Mesenchymal stem cell (in vitro differentiated cells and primary cell): ENCODE measurements at regions not wholly inside any gene's neighbourhood (a gene's known extent, or its start where the extent isn't known, plus 50 kb on each side); places are given as distances from the start of the nearest gene placed in this dataset.
A peak's percentile ranks its signal among the peaks of the same experiment; 100 is the strongest.

Source experiments
- DNase-seq: peaks from one replicate; pipeline ENCODE4 v3.0.0-alpha.2; 2013
- H2AFZ ChIP-seq: one replicate; pipeline ENCODE4 v1.6.1; 2013; ENCODE audit warnings: low read depth, mild to moderate bottlenecking, control low read depth, inconsistent platforms, low read length, moderate library complexity
- H2AK5ac ChIP-seq: 2 replicates; pipeline ENCODE4 v1.6.1; 2013; ENCODE audit warnings: low read length, moderate library complexity, mild to moderate bottlenecking, inconsistent platforms; ENCODE audit not compliant: severe bottlenecking
- H2BK120ac ChIP-seq: one replicate; pipeline ENCODE4 v1.6.1; 2013; ENCODE audit warnings: low read depth, mild to moderate bottlenecking, inconsistent platforms, low read length, moderate library complexity
- H2BK12ac ChIP-seq, 2 experiments: one replicate each; pipeline ENCODE4 v1.6.1; 2013; ENCODE audit warnings: inconsistent platforms in 2 of 2, low read length in 2 of 2, mild to moderate bottlenecking in 2 of 2, moderate library complexity in 2 of 2, control low read depth in 1 of 2
- H2BK15ac ChIP-seq: one replicate; pipeline ENCODE4 v1.6.1; 2013; ENCODE audit warnings: mild to moderate bottlenecking, low read depth, inconsistent platforms; ENCODE audit not compliant: poor library complexity, severe bottlenecking
- H2BK5ac ChIP-seq: 2 replicates; pipeline ENCODE4 v1.6.1; 2013; ENCODE audit warnings: low read depth, mild to moderate bottlenecking, low read length, control low read depth, inconsistent platforms; ENCODE audit not compliant: poor library complexity, severe bottlenecking
- H3K14ac ChIP-seq, 2 experiments: one replicate each; pipeline ENCODE4 v1.6.1; 2013; ENCODE audit warnings: inconsistent platforms in 2 of 2, low read length in 2 of 2, control low read depth in 1 of 2, mild to moderate bottlenecking in 1 of 2, moderate library complexity in 1 of 2
- H3K18ac ChIP-seq, 2 experiments: one replicate each; pipeline ENCODE4 v1.6.1; 2013; ENCODE audit warnings: inconsistent platforms in 2 of 2, low read length in 2 of 2, control low read depth in 1 of 2, low read depth in 1 of 2, mild to moderate bottlenecking in 1 of 2
- H3K23ac ChIP-seq, 2 experiments: one replicate each; pipeline ENCODE4 v1.6.1; 2013; ENCODE audit warnings: inconsistent platforms in 2 of 2, low read length in 2 of 2, mild to moderate bottlenecking in 2 of 2, moderate library complexity in 2 of 2, control low read depth in 1 of 2
- H3K27ac ChIP-seq: 2 replicates; pipeline ENCODE4 v1.5.1; 2013; ENCODE audit warnings: mild to moderate bottlenecking, moderate library complexity, low read length, control low read depth, inconsistent platforms; ENCODE audit not compliant: poor library complexity, severe bottlenecking
- H3K27me3 ChIP-seq, 2 experiments: 2 replicates each; pipeline versions ENCODE4 v1.6.1 to v1.7.0; 2013; ENCODE audit warnings: low read length in 2 of 2, mild to moderate bottlenecking in 2 of 2, moderate library complexity in 2 of 2, control low read depth in 1 of 2, inconsistent platforms in 1 of 2; ENCODE audit not compliant: control insufficient read depth in 1 of 2, insufficient read depth in 1 of 2
- H3K36me3 ChIP-seq, 2 experiments: 2 replicates each; pipeline versions ENCODE4 v1.6.1 to v1.7.0; 2013; ENCODE audit warnings: low read length in 2 of 2, control low read depth in 1 of 2, inconsistent platforms in 1 of 2, low read depth in 1 of 2, mild to moderate bottlenecking in 1 of 2; ENCODE audit not compliant: insufficient read depth in 2 of 2, control insufficient read depth in 1 of 2
- H3K4ac ChIP-seq, 2 experiments: one replicate each; pipeline ENCODE4 v1.6.1; 2013; ENCODE audit warnings: inconsistent platforms in 2 of 2, low read length in 2 of 2, mild to moderate bottlenecking in 2 of 2, moderate library complexity in 2 of 2, control low read depth in 1 of 2, low read depth in 1 of 2
- H3K4me1 ChIP-seq: 2 replicates; pipeline ENCODE4 v1.6.1; 2013; ENCODE audit warnings: low read depth, low read length, control low read depth; ENCODE audit not compliant: control insufficient read depth, insufficient read depth
- H3K4me2 ChIP-seq: 2 replicates; pipeline ENCODE4 v1.6.1; 2013; ENCODE audit warnings: low read length, mild to moderate bottlenecking, inconsistent platforms; ENCODE audit not compliant: poor library complexity, severe bottlenecking
- H3K4me3 ChIP-seq, 2 experiments: 2 replicates each; pipeline versions ENCODE4 v1.5.1 to v1.7.0; 2013; ENCODE audit warnings: low read length in 2 of 2, mild to moderate bottlenecking in 2 of 2, control low read depth in 1 of 2, low read depth in 1 of 2; ENCODE audit not compliant: insufficient read depth in 1 of 2
- H3K79me1 ChIP-seq: replicated peaks from 2 replicates; pipeline ENCODE4 v1.6.1; 2013; ENCODE audit warnings: mild to moderate bottlenecking, control low read depth, low read length, inconsistent platforms; ENCODE audit not compliant: poor library complexity, severe bottlenecking
- H3K9ac ChIP-seq: 2 replicates; pipeline ENCODE4 v1.7.0; 2013; ENCODE audit warnings: mild to moderate bottlenecking, low read length, moderate library complexity
- H3K9me3 ChIP-seq: 2 replicates; pipeline ENCODE4 v1.7.0; 2013; ENCODE audit warnings: mild to moderate bottlenecking, low read length; ENCODE audit not compliant: control insufficient read depth
- H4K8ac ChIP-seq: one replicate; pipeline ENCODE4 v1.6.1; 2013; ENCODE audit warnings: inconsistent platforms, mild to moderate bottlenecking, low read length, moderate library complexity
- H4K91ac ChIP-seq: one replicate; pipeline ENCODE4 v1.6.1; 2013; ENCODE audit warnings: mild to moderate bottlenecking, low read length, inconsistent platforms
- WGBS: methylation state at CpG from one replicate; pipeline ENCODE4 v1.1.7; 2013; ENCODE audit warnings: mixed read lengths; 5-methylcytosine and 5-hydroxymethylcytosine counted together

DNA sequence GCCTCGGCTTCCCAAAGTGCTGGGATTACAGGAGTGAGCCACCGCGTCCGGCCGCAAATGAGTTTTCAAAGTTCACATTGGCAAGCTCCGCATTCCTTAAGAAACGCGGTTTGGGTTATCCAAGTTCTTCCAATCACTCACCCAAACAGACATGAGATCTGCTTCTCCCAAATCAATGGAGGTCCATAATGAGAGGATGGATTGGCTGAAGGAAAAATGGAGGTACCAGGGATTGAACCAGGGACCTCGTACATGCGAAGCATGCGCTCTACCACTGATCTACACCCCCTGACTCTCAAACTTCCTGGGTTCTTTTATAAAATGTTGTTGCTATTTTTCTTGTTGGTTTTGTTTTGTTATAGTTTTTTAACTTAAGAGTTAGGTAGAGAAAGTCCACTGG is 170.0 kb downstream of the GPX5 start:
- Histone ChIP-seq H4K91ac (no peak overlapping the region), H3K23ac (no peak overlapping the region), H3K36me3 (no peaks in the 10 kb centered on the region), H3K9me3 (no peaks in the 10 kb centered on the region), H3K9ac (no peak overlapping the region), H2BK120ac (no peak overlapping the region), H3K4me1 (no peaks in the 10 kb centered on the region), H3K18ac (no peak overlapping the region), H3K4me2 (no peak overlapping the region), H2AFZ (no peak overlapping the region), H3K79me1 (no peaks in the 10 kb centered on the region), H2BK15ac (no peak overlapping the region), H2BK5ac (no peak overlapping the region), H3K4ac (no peak overlapping the region), H3K27me3 (peaks cover 42 to 54% of the 10 kb centered on the region in 2 experiments), H2BK12ac (no peak overlapping the region), H3K14ac (no peak overlapping the region), H3K4me3 (peak overlapping the region in 1 of 2 experiments; percentile 54), H2AK5ac (no peak overlapping the region), H4K8ac (no peak overlapping the region), H3K27ac (no peak overlapping the region)
- no peak for DNase-seq
- 98% methylated on average over 5 of the region's 11 CpGs for WGBS

DNA sequence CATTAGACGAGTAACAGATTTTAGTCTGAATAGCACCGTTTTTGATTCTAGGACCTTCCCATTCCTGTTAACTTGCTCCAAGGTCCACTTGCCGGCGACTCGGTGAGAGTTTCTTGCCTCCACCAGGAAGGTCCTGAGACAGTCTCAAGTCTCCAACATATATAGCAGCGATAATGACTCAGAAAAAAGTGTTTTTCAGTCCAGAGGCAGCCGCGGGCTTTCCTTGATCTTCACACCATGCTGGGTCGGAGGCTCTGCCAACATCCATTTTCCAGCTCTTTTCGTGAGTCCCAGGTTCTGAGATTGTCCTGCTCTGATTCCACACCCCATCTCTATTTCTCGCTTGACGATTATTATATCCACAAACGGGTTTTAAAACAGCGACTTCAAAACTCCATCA is 170.5 kb downstream of the GPX5 start:
- 64% methylated on average over 14 of the region's 14 CpGs for WGBS
- Histone ChIP-seq H2AFZ (no peak overlapping the region), H3K9me3 (no peaks in the 10 kb centered on the region), H2AK5ac (no peak overlapping the region), H3K23ac (no peak overlapping the region), H3K4me1 (no peaks in the 10 kb centered on the region), H3K79me1 (no peaks in the 10 kb centered on the region), H3K36me3 (no peaks in the 10 kb centered on the region), H3K4me3 (peak overlapping the region in 1 of 2 experiments; percentile 54), H2BK5ac (no peak overlapping the region), H3K4me2 (no peak overlapping the region), H3K18ac (no peak overlapping the region), H2BK120ac (no peak overlapping the region), H2BK12ac (no peak overlapping the region), H3K27ac (no peak overlapping the region), H2BK15ac (no peak overlapping the region), H3K9ac (no peak overlapping the region), H3K14ac (no peak overlapping the region), H4K91ac (no peak overlapping the region), H3K27me3 (peaks cover 41 to 54% of the 10 kb centered on the region in 2 experiments), H3K4ac (no peak overlapping the region), H4K8ac (no peak overlapping the region)
- DNase-seq = no peak

GRCh38 chr6:28696682-28697081 is 171.0 kb downstream of the GPX5 start:
- peak overlapping the region in 1 of 2 experiments; percentile 54 for H3K4me3 ChIP-seq
- H3K36me3 ChIP-seq = no peaks in the 10 kb centered on the region
- no peak overlapping the region for H3K4me2 ChIP-seq
- H3K14ac ChIP-seq = no peak overlapping the region
- DNase-seq = no peak
- H3K9me3 ChIP-seq = no peaks in the 10 kb centered on the region
- H2BK120ac ChIP-seq = no peak overlapping the region
- no peak overlapping the region for H3K23ac ChIP-seq
- H3K27ac ChIP-seq = no peak overlapping the region
- H3K27me3 ChIP-seq = peaks cover 41 to 54% of the 10 kb centered on the region in 2 experiments
- 80% methylated on average over 8 of the region's 9 CpGs for WGBS
- H3K4ac ChIP-seq = no peak overlapping the region
- no peak overlapping the region for H2AK5ac ChIP-seq
- H2BK5ac ChIP-seq = no peak overlapping the region
- H2AFZ ChIP-seq = no peak overlapping the region
- no peak overlapping the region for H4K91ac ChIP-seq
- no peaks in the 10 kb centered on the region for H3K4me1 ChIP-seq
- H2BK15ac ChIP-seq = no peak overlapping the region
- no peak overlapping the region for H2BK12ac ChIP-seq
- H3K9ac ChIP-seq = no peak overlapping the region
- no peaks in the 10 kb centered on the region for H3K79me1 ChIP-seq
- no peak overlapping the region for H4K8ac ChIP-seq
- H3K18ac ChIP-seq = no peak overlapping the region

- Histone ChIP-seq H3K27me3 (peaks cover 0 to 15% of the 10 kb centered on the region in 2 experiments), H2BK5ac (no peak overlapping the region), H3K9ac (no peak overlapping the region), H3K4me3 (no peak overlapping the region), H2BK120ac (no peak overlapping the region), H3K4me2 (no peak overlapping the region), H4K91ac (no peak overlapping the region), H3K4ac (no peak overlapping the region), H3K4me1 (no peaks in the 10 kb centered on the region), H3K14ac (no peak overlapping the region), H2AK5ac (no peak overlapping the region), H2BK15ac (no peak overlapping the region), H3K79me1 (no peaks in the 10 kb centered on the region), H3K27ac (no peak overlapping the region), H4K8ac (no peak overlapping the region), H3K23ac (no peak overlapping the region), H2BK12ac (no peak overlapping the region), H2AFZ (no peak overlapping the region), H3K9me3 (peaks cover 30% of the 10 kb centered on the region), H3K36me3 (no peaks in the 10 kb centered on the region), H3K18ac (no peak overlapping the region)
- peak; percentile 1 for DNase-seq
- 82% methylated on average over 5 of the region's 6 CpGs for WGBS
Observed at GRCh38 chr6:28707387-28708282, 182.0 kb downstream of the GPX5 start.
